Heart left ventricle (tissue), 13 donors: ENCODE measurements at regions not wholly inside any gene's neighbourhood (a gene's known extent, or its start where the extent isn't known, plus 50 kb on each side); places are given as distances from the start of the nearest gene placed in this dataset.

Experiments
- POLR2A ChIP-seq, 2 donors: fragments of 450-650 bp; IDR thresholded peaks; one replicate each; pipeline ENCODE4 v1.6.1; 2017; ENCODE audit warnings: antibody characterized with exemption in 2 of 2, mild to moderate bottlenecking in 2 of 2, moderate library complexity in 2 of 2
- TF ChIP-seq, protein P1 (sequence below), 12 donors: fragments of 200-600 bp; sonication (generic) in 4 of 12; IDR thresholded peaks; one replicate each; pipeline versions ENCODE4 v1.5.0 to v1.8.0; 2018 to 2022; ENCODE audit warnings: antibody characterized with exemption in 12 of 12, mild to moderate bottlenecking in 5 of 12
- donor health status: ischemic (EF 13 %, LVEDD 7.1; RV severe dilation, severe dysfunction).
- donor health status: DM: no; HTN: yes; CAD: no.
- donor health status: DM: no; HTN: no; CAD: no.
- donor health status: ischemic (EF 25% LVEDD 6.9; RV normal size, moderate dysfunction).
- donor health status: ischemic (EF 25% LVEDD 5.7; RV mildly dilated, moderate dysfunction).
- donor health status: ischemic (EF 35%, LVEDD 5.7; RV mildly dilated, moderate dysfunction).
- donor health status: nonischemic (EF 11% LVEDD 7.7; RV severe dilation, severe dysfunction).
- donor health status: DM: yes; HTN: yes; CAD: no.
- donor health status: PGD.
- donor health status: ischemic (EF 29% LVEDD 5.4; RV normal size, mild dysfunction).
- donor health status: nonischemic (EF 23%, LVEDD 6.1; RV moderate dilation, normal function).

- no peak for TF ChIP-seq POLR2A (IDR thresholded peaks at IDR 0.05)
- TF ChIP-seq, protein P1, sequence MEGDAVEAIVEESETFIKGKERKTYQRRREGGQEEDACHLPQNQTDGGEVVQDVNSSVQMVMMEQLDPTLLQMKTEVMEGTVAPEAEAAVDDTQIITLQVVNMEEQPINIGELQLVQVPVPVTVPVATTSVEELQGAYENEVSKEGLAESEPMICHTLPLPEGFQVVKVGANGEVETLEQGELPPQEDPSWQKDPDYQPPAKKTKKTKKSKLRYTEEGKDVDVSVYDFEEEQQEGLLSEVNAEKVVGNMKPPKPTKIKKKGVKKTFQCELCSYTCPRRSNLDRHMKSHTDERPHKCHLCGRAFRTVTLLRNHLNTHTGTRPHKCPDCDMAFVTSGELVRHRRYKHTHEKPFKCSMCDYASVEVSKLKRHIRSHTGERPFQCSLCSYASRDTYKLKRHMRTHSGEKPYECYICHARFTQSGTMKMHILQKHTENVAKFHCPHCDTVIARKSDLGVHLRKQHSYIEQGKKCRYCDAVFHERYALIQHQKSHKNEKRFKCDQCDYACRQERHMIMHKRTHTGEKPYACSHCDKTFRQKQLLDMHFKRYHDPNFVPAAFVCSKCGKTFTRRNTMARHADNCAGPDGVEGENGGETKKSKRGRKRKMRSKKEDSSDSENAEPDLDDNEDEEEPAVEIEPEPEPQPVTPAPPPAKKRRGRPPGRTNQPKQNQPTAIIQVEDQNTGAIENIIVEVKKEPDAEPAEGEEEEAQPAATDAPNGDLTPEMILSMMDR (IDR thresholded peaks at IDR 0.05): no peak
Measured at GRCh38 chr15:35627696-35628095, 81.7 kb upstream of the DPH6 start.
